OCI-LY3 (cell line): ENCODE measurements at regions not wholly inside any gene's neighbourhood (a gene's known extent, or its start where the extent isn't known, plus 50 kb on each side); places are given as distances from the start of the nearest gene placed in this dataset.

Source experiments
- H2AFZ ChIP-seq: fragments of 200-600, 300-600 bp; shearing (Covaris generic); 2 replicates; pipeline ENCODE4 v1.6.0; 2014; ENCODE audit warnings: antibody characterized with exemption, low read depth, low read length
- H3K27ac ChIP-seq: fragments of 200-600, 300-600 bp; sonication (generic); 2 replicates; pipeline ENCODE4 v1.5.1; 2014; ENCODE audit warnings: mild to moderate bottlenecking, low read length, moderate library complexity, mixed read lengths
- H3K27me3 ChIP-seq: fragments of 200-600, 300-600 bp; sonication (generic); 2 replicates; pipeline ENCODE4 v1.6.1; 2014; ENCODE audit warnings: low read depth, low read length, mixed read lengths
- H3K36me3 ChIP-seq: fragments of 200-600, 300-600 bp; sonication (generic); replicated peaks from 2 replicates; pipeline ENCODE3; 2014; ENCODE audit warnings: low read depth, low read length, mixed read lengths
- H3K4me1 ChIP-seq: fragments of 300-600, 200-600 bp; sonication (generic); 2 replicates; pipeline ENCODE4 v1.6.1; 2014; ENCODE audit warnings: low read length, mixed read lengths
- H3K4me2 ChIP-seq: fragments of 200-600, 300-600 bp; sonication (generic); 2 replicates; pipeline ENCODE4 v1.6.1; 2014; ENCODE audit warnings: low read length, mixed read lengths
- H3K4me3 ChIP-seq: fragments of 300-600, 200-600 bp; sonication (generic); 2 replicates; pipeline ENCODE4 v1.5.1; 2014; ENCODE audit warnings: antibody characterized with exemption, mild to moderate bottlenecking, low read length, moderate library complexity
- H3K79me2 ChIP-seq: fragments of 300-600, 200-600 bp; shearing (Covaris generic); 2 replicates; pipeline ENCODE4 v1.6.1; 2014; ENCODE audit warnings: mild to moderate bottlenecking, low read length, mixed read lengths
- H3K9ac ChIP-seq: fragments of 300-600, 200-600 bp; shearing (Covaris generic); 2 replicates; pipeline ENCODE4 v1.6.0; 2014; ENCODE audit warnings: mild to moderate bottlenecking, low read length, moderate library complexity
- H3K9me3 ChIP-seq: fragments of 200-600, 300-600 bp; shearing (Covaris generic); 2 replicates; pipeline ENCODE4 v1.6.1; 2014; ENCODE audit warnings: low read length, mixed read lengths; ENCODE audit not compliant: insufficient read depth
- H4K20me1 ChIP-seq: fragments of 200-600, 300-600 bp; sonication (generic); 2 replicates; pipeline ENCODE4 v1.6.1; 2016; ENCODE audit warnings: low read length, mixed read lengths; ENCODE audit not compliant: insufficient read depth
- EZH2phosphoT487 ChIP-seq: fragments of 200-600 bp; shearing (Covaris generic); IDR thresholded peaks from 2 replicates; pipeline ENCODE4 v1.6.1; 2018; ENCODE audit warnings: antibody characterized with exemption, mixed run types, low read depth
- TF ChIP-seq, protein P1 (sequence below): fragments of 200-600, 300-600 bp; sonication (generic); IDR thresholded peaks from 2 replicates; pipeline ENCODE4 v1.5.1; 2014; ENCODE audit warnings: antibody characterized with exemption, low read length, low read depth

DNA sequence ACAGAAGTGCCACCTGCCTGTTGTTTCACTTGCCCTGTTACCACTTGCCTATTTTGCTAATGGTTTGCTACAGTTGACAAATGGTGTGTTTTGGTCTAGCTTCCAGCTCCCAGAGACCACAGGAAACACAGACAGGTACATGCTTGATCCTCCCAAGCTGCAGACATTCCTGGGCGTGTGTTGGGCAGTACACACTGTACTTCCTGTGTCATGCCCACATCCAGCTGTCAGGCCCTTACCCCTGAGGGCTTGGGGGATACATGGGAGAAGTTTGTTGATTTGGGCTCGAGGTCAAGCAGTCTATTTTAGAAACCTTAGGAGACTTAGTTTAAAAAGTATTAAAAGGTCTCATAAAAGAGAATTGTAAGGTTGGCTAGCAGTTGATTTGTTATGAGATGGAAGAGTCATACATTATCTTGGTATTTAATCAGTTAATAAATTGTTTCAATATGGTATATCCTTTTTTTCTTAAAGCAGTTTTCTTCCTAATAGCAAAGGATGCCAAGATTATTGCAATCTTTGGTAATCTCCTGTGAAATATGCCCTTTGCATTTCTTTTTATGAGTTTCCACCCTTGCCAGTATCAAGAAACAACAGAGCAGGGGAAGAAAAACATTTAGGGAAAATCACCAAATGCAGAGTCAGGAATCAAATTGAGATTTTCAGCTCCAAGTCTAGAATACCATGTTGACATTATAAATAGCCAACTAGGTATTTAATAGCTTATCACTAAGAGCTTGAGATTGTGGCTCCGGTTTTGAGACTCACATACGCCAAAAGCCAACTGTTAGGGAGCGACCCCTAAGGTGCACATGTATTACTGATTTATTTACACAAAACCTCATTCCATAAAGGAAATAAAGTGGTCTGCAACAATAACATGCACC is 52.3 kb upstream of the CD180 start:
- no peaks in the 10 kb centered on the region for H3K36me3 ChIP-seq
- TF ChIP-seq EZH2phosphoT487 = no peak
- TF ChIP-seq, protein P1, sequence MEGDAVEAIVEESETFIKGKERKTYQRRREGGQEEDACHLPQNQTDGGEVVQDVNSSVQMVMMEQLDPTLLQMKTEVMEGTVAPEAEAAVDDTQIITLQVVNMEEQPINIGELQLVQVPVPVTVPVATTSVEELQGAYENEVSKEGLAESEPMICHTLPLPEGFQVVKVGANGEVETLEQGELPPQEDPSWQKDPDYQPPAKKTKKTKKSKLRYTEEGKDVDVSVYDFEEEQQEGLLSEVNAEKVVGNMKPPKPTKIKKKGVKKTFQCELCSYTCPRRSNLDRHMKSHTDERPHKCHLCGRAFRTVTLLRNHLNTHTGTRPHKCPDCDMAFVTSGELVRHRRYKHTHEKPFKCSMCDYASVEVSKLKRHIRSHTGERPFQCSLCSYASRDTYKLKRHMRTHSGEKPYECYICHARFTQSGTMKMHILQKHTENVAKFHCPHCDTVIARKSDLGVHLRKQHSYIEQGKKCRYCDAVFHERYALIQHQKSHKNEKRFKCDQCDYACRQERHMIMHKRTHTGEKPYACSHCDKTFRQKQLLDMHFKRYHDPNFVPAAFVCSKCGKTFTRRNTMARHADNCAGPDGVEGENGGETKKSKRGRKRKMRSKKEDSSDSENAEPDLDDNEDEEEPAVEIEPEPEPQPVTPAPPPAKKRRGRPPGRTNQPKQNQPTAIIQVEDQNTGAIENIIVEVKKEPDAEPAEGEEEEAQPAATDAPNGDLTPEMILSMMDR = no peak
- H3K27ac ChIP-seq = no peak overlapping the region
- H2AFZ ChIP-seq = no peak overlapping the region
- no peak overlapping the region for H3K4me2 ChIP-seq
- H3K27me3 ChIP-seq = no peaks in the 10 kb centered on the region
- no peak overlapping the region for H3K4me3 ChIP-seq
- H4K20me1 ChIP-seq = no peaks in the 10 kb centered on the region
- H3K9me3 ChIP-seq = no peaks in the 10 kb centered on the region
- H3K9ac ChIP-seq = no peak overlapping the region
- no peaks in the 10 kb centered on the region for H3K4me1 ChIP-seq
- H3K79me2 ChIP-seq = no peaks in the 10 kb centered on the region

DNA sequence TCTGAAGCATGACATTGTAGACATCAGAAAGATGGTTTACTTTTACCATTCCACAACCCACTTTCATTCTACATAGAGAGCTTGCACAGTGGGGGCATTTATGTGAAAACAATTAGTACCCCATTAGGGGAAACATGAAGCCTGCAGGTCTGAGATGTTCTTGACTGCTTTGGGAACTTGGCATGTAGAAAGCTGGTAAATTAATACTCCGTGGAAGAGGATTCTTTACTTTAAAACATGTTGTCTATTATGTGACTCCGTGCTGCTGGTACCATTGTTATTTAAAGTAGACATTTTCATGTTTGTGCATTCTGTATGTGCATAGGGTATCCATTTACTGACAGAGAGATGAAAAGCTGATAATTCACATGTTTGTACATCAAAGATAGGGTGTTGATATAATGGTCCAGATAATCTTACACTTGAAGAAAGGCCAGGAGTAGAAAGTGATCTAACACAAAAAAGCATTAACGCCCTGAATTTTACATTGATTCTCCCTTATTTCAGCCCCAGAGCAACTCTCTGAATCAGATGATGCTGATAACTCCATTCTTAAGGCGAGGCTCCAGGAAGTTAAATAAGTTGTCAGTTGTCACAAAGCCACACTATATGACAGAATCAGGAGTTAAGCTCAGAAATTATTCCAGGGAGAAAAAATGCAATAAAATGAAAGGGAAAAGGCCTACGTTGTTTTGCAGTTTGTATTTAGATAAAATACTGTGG is 50.1 kb upstream of the CD180 start:
- Histone ChIP-seq H3K27ac (no peak overlapping the region), H4K20me1 (no peaks in the 10 kb centered on the region), H3K79me2 (no peaks in the 10 kb centered on the region), H3K9ac (no peak overlapping the region), H3K36me3 (no peaks in the 10 kb centered on the region), H2AFZ (no peak overlapping the region), H3K27me3 (no peaks in the 10 kb centered on the region), H3K9me3 (no peaks in the 10 kb centered on the region), H3K4me1 (no peaks in the 10 kb centered on the region), H3K4me3 (no peak overlapping the region), H3K4me2 (no peak overlapping the region)
- no peak for TF ChIP-seq EZH2phosphoT487
- TF ChIP-seq, protein P1 = no peak
